ENCODE measurements at regions not wholly inside any gene's neighbourhood (a gene's known extent, or its start where the extent isn't known, plus 50 kb on each side); places are given as distances from the start of the nearest gene placed in this dataset.

GRCh38 chr12:125315771-125316170, 250.5 kb downstream of the AACS start:
- no peak overlapping the region for H3K27ac ChIP-seq (ENCODE audit: low read depth in 1 of 2, low read length in 1 of 2)
- no peak overlapping the region for H3K9ac ChIP-seq (ENCODE audit: insufficient read depth in 1 of 2, low read length in 2 of 2)
- H3K36me3 ChIP-seq (ENCODE audit: control insufficient read depth in 4 of 4, insufficient read depth in 4 of 4, low read length in 4 of 4) = no peaks in the 10 kb centered on the region
- no peak for TF ChIP-seq CTCF (IDR thresholded peaks at IDR 0.05; ENCODE audit: control extremely low read depth, extremely low read depth)
- DNase-seq (no peak), ATAC-seq (ENCODE audit: insufficient read depth, low FRiP score) (no peak)
- no peaks in the 10 kb centered on the region for H3K27me3 ChIP-seq (ENCODE audit: control insufficient read depth in 3 of 3, insufficient read depth in 3 of 3, low read length in 2 of 3)
- H3K9me3 ChIP-seq (ENCODE audit: control insufficient read depth in 4 of 4, insufficient read depth in 3 of 4, low read length in 3 of 4) = no peaks in the 10 kb centered on the region
- H3K4me1 ChIP-seq (ENCODE audit: control insufficient read depth in 5 of 5, insufficient read depth in 5 of 5, low read length in 5 of 5) = no peaks in the 10 kb centered on the region
- H3K4me3 ChIP-seq = no peak overlapping the region
- WGBS, 2 donors = 79 to 82% methylated on average over 1 of the region's 1 CpG

GRCh38 chr12:125320177-125320576, 254.9 kb downstream of the AACS start:
- Histone ChIP-seq H3K27ac (ENCODE audit: low read depth in 1 of 2, low read length in 1 of 2) (no peak overlapping the region), H3K9me3 (ENCODE audit: control insufficient read depth in 4 of 4, insufficient read depth in 3 of 4, low read length in 3 of 4) (no peaks in the 10 kb centered on the region), H3K4me1 (ENCODE audit: control insufficient read depth in 5 of 5, insufficient read depth in 5 of 5, low read length in 5 of 5) (no peaks in the 10 kb centered on the region), H3K27me3 (ENCODE audit: control insufficient read depth in 3 of 3, insufficient read depth in 3 of 3, low read length in 2 of 3) (no peaks in the 10 kb centered on the region), H3K9ac (ENCODE audit: insufficient read depth in 1 of 2, low read length in 2 of 2) (no peak overlapping the region), H3K36me3 (ENCODE audit: control insufficient read depth in 4 of 4, insufficient read depth in 4 of 4, low read length in 4 of 4) (no peaks in the 10 kb centered on the region), H3K4me3 (no peak overlapping the region)
- no peak for DNase-seq
- ATAC-seq (ENCODE audit: insufficient read depth, low FRiP score) = no peak
- TF ChIP-seq CTCF (IDR thresholded peaks at IDR 0.05; ENCODE audit: control extremely low read depth, extremely low read depth) = no peak
- 89 to 93% methylated on average over 6 of the region's 6 CpGs for WGBS, 2 donors

GRCh38 chr12:125324861-125325490, 259.7 kb downstream of the AACS start:
- WGBS, 2 donors = 64 to 71% methylated on average over 9 of the region's 9 CpGs
- Histone ChIP-seq H3K9me3 (ENCODE audit: control insufficient read depth in 4 of 4, insufficient read depth in 3 of 4, low read length in 3 of 4) (peaks cover 0 to 10% (median 0%) of the 10 kb centered on the region in 4 donors), H3K4me1 (ENCODE audit: control insufficient read depth in 5 of 5, insufficient read depth in 5 of 5, low read length in 5 of 5) (no peaks in the 10 kb centered on the region), H3K27ac (ENCODE audit: low read depth in 1 of 2, low read length in 1 of 2) (no peak overlapping the region), H3K27me3 (ENCODE audit: control insufficient read depth in 3 of 3, insufficient read depth in 3 of 3, low read length in 2 of 3) (peaks cover 0 to 3% (median 0%) of the 10 kb centered on the region in 3 donors), H3K9ac (ENCODE audit: insufficient read depth in 1 of 2, low read length in 2 of 2) (no peak overlapping the region), H3K4me3 (no peak overlapping the region), H3K36me3 (ENCODE audit: control insufficient read depth in 4 of 4, insufficient read depth in 4 of 4, low read length in 4 of 4) (no peaks in the 10 kb centered on the region)
- ATAC-seq (ENCODE audit: insufficient read depth, low FRiP score) (no peak), DNase-seq (no peak)
- no peak for TF ChIP-seq CTCF (IDR thresholded peaks at IDR 0.05; ENCODE audit: control extremely low read depth, extremely low read depth)
